ENCODE measurements at regions not wholly inside any gene's neighbourhood (a gene's known extent, or its start where the extent isn't known, plus 50 kb on each side); places are given as distances from the start of the nearest gene placed in this dataset.

- Histone ChIP-seq H2AFZ (ENCODE audit: low read length) (no peak overlapping the region), H2BK15ac (ENCODE audit: low read length) (no peak overlapping the region), H2BK12ac (ENCODE audit: low read depth, low read length) (no peak overlapping the region), H3K9me3 (ENCODE audit: insufficient read depth in 2 of 2, low read depth in 1 of 2, low read length in 1 of 2) (peaks cover 0 to 1% of the 10 kb centered on the region in 2 experiments; a peak in 1 of 4 replicates), H4K91ac (replicated peaks; ENCODE audit: insufficient read length, low read length) (no peak overlapping the region), H4K20me1 (replicated peaks in 1 of 2; ENCODE audit: control insufficient read depth in 1 of 2, insufficient read depth in 2 of 2, low read length in 2 of 2) (peaks cover 0 to 2% of the 10 kb centered on the region in 2 experiments), H3K14ac (ENCODE audit: insufficient read length) (no peak overlapping the region), H2BK5ac (ENCODE audit: low read depth, low read length) (no peak overlapping the region), H3K23me2 (ENCODE audit: low read depth, low read length) (no peaks in the 10 kb centered on the region), H3K4me2 (ENCODE audit: insufficient read depth in 1 of 2, low read depth in 2 of 2, low read length in 2 of 2) (no peak overlapping the region), H3K79me2 (ENCODE audit: control insufficient read depth in 1 of 2, insufficient read depth in 2 of 2, low read length in 2 of 2) (no peaks in the 10 kb centered on the region), H4K5ac (ENCODE audit: insufficient read length, low read depth, low read length) (no peak overlapping the region), H3K4ac (replicated peaks; ENCODE audit: insufficient read length, low read depth, low read length) (no peak overlapping the region), H3K79me1 (ENCODE audit: low read depth, low read length) (no peaks in the 10 kb centered on the region), H3K18ac (ENCODE audit: extremely low read depth, low read length) (no peak overlapping the region), H3K36me3 (ENCODE audit: control insufficient read depth in 2 of 4, insufficient read depth in 4 of 4, low read length in 3 of 4) (no peaks in the 10 kb centered on the region), H3K27ac (ENCODE audit: low read depth, low read length) (no peak overlapping the region), H4K8ac (ENCODE audit: extremely low read depth, insufficient read depth, low read length) (no peak overlapping the region), H3K4me3 (ENCODE audit: extremely low read depth in 1 of 4, insufficient read depth in 2 of 4, low read depth in 3 of 4, low read length in 4 of 4) (no peak overlapping the region), H2BK120ac (replicated peaks; ENCODE audit: low read depth, low read length) (no peak overlapping the region), H3K4me1 (replicated peaks in 1 of 4; ENCODE audit: control insufficient read depth in 3 of 4, insufficient read depth in 4 of 4, low read length in 3 of 4) (peaks cover 2 to 8% (median 7%) of the 10 kb centered on the region in 4 experiments; a peak in 5 of 7 replicates), H2AK5ac (ENCODE audit: low read depth, low read length) (no peak overlapping the region), H3K27me3 (replicated peaks in 1 of 4; ENCODE audit: control insufficient read depth in 3 of 4, extremely low read depth in 1 of 4, insufficient read depth in 3 of 4, low read length in 3 of 4) (peaks cover 7 to 33% (median 28%) of the 10 kb centered on the region in 4 experiments), H3K23ac (ENCODE audit: insufficient read length) (no peak overlapping the region), H2BK20ac (ENCODE audit: low read length) (no peak overlapping the region), H3K9ac (replicated peaks in 1 of 4; ENCODE audit: extremely low read depth in 1 of 4, low read depth in 3 of 4, low read length in 3 of 4) (no peak overlapping the region), H3K56ac (replicated peaks; ENCODE audit: insufficient read length, low read depth, low read length) (no peak overlapping the region)
- ChIA-PET POLR2A (ENCODE audit: partially characterized antibody) (no interaction called here), CTCF (ENCODE audit: partially characterized antibody) (interaction anchor here (1.4 kb wide), 1 partner anchor 627 kb away, joined by 3 read pairs; no protein-coding TSS in a partner anchor)
- WGBS, 2 experiments (ENCODE audit: extremely low coverage in 1 of 2, insufficient coverage in 1 of 2, insufficient read length in 1 of 2, insufficient replicate concordance in 2 of 2, low coverage in 1 of 2, low lambda C conversion rate in 2 of 2, missing lambda C conversion rate in 1 of 2), result 75% methylated on average over 6 of the region's 6 CpGs; no CpG with 5 or more reads in 1 of the 2 experiments
- DNase-seq (ENCODE audit: low read depth in 1 of 2, low spot score in 2 of 2), result no peak
- no peak for FAIRE-seq
- TF ChIP-seq SAP30 (IDR thresholded peaks at IDR 0.05; ENCODE audit: insufficient read depth, insufficient replicate concordance, low read length), result no peak
- no peak for TF ChIP-seq CBX8 (IDR thresholded peaks at IDR 0.05; ENCODE audit: borderline replicate concordance, low read depth, low read length)
- TF ChIP-seq CEBPB (IDR thresholded peaks at IDR 0.05; ENCODE audit: low read depth, low read length), result no peak
- no peak for TF ChIP-seq SIX5 (IDR thresholded peaks at IDR 0.05; ENCODE audit: low read depth, low read length)
- no peak for TF ChIP-seq EZH2 (IDR thresholded peaks at IDR 0.05; ENCODE audit: low read depth, low read length, severe bottlenecking)
- no peak for TF ChIP-seq RNF2 (IDR thresholded peaks at IDR 0.05; ENCODE audit: borderline replicate concordance, low read depth, low read length, missing control alignments, poor library complexity, severe bottlenecking)
- no peak for TF ChIP-seq SRF (IDR thresholded peaks at IDR 0.05; ENCODE audit: low read depth, low read length)
- no peak for TF ChIP-seq SIN3A (conservative IDR thresholded peaks at IDR 0.05 in 1 of 2, IDR thresholded peaks at IDR 0.05 in 1 of 2; ENCODE audit: low read depth in 1 of 2, low read length in 2 of 2)
- no peak for TF ChIP-seq SP2 (IDR thresholded peaks at IDR 0.05; ENCODE audit: low read length)
- no peak for TF ChIP-seq CHD1 (IDR thresholded peaks at IDR 0.05; ENCODE audit: low read depth, low read length)
- no peak for TF ChIP-seq JUND (IDR thresholded peaks at IDR 0.05; ENCODE audit: low read length)
- no peak for TF ChIP-seq CTBP2 (IDR thresholded peaks at IDR 0.05; ENCODE audit: borderline replicate concordance, insufficient read depth, insufficient read length, low read length)
- TF ChIP-seq CHD2 (IDR thresholded peaks at IDR 0.05; ENCODE audit: low read length), result no peak
These were observed 1026.6 kb downstream of the TMEM182 start for GRCh38 chr2:103788389-103788788.

All from H1 (cell line).